ENCODE measurements at regions not wholly inside any gene's neighbourhood (a gene's known extent, or its start where the extent isn't known, plus 50 kb on each side); places are given as distances from the start of the nearest gene placed in this dataset.

- H3K27ac Mint-ChIP-seq = no peak overlapping the region
- H3K36me3 Mint-ChIP-seq (ENCODE audit: low read depth) = no peaks in the 10 kb centered on the region
- peaks cover 15% of the 10 kb centered on the region for H3K4me1 Mint-ChIP-seq
- no peaks in the 10 kb centered on the region for H3K27me3 Mint-ChIP-seq (ENCODE audit: low read depth, poor library complexity)
- no peak for DNase-seq
- H3K4me3 Mint-ChIP-seq = no peak overlapping the region
- H3K9me3 Mint-ChIP-seq = no peaks in the 10 kb centered on the region
- TF ChIP-seq, protein P1, sequence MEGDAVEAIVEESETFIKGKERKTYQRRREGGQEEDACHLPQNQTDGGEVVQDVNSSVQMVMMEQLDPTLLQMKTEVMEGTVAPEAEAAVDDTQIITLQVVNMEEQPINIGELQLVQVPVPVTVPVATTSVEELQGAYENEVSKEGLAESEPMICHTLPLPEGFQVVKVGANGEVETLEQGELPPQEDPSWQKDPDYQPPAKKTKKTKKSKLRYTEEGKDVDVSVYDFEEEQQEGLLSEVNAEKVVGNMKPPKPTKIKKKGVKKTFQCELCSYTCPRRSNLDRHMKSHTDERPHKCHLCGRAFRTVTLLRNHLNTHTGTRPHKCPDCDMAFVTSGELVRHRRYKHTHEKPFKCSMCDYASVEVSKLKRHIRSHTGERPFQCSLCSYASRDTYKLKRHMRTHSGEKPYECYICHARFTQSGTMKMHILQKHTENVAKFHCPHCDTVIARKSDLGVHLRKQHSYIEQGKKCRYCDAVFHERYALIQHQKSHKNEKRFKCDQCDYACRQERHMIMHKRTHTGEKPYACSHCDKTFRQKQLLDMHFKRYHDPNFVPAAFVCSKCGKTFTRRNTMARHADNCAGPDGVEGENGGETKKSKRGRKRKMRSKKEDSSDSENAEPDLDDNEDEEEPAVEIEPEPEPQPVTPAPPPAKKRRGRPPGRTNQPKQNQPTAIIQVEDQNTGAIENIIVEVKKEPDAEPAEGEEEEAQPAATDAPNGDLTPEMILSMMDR (IDR thresholded peaks at IDR 0.05) = no peak
These were observed 382.6 kb downstream of the CDH2 start for GRCh38 chr18:27794181-27794926.

GRCh38 chr18:27793013-27793785, 383.7 kb downstream of the CDH2 start:
- H3K9me3 Mint-ChIP-seq = no peaks in the 10 kb centered on the region
- H3K36me3 Mint-ChIP-seq (ENCODE audit: low read depth) = no peaks in the 10 kb centered on the region
- H3K27ac Mint-ChIP-seq = no peak overlapping the region
- no peak overlapping the region for H3K4me3 Mint-ChIP-seq
- no peaks in the 10 kb centered on the region for H3K27me3 Mint-ChIP-seq (ENCODE audit: low read depth, poor library complexity)
- TF ChIP-seq, protein P1 (IDR thresholded peaks at IDR 0.05) = no peak
- peaks cover 15% of the 10 kb centered on the region for H3K4me1 Mint-ChIP-seq
- no peak for DNase-seq

DNA sequence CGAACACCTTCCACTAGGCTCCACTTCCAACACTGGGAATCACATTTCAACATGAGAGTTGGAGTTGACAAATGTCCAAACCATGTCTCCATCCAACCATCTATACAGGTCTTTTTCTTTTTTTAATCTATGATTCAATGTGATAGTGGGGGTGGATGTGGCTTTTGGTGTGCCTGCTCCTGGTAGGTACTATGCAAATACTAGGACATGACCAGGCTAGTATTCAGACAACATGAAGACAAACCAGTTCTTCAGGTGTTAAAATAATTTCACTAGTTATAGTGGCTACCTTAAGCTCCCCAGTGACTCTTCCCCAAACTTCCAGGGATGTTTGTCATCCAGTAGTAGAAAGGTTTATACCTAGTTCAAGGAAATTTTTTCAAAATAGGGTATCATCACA, 387.5 kb downstream of the CDH2 start:
- Mint-ChIP-seq H3K27me3 (ENCODE audit: low read depth, poor library complexity) (no peaks in the 10 kb centered on the region), H3K9me3 (no peaks in the 10 kb centered on the region), H3K4me1 (peaks cover 43% of the 10 kb centered on the region), H3K4me3 (no peak overlapping the region), H3K27ac (no peak overlapping the region), H3K36me3 (ENCODE audit: low read depth) (no peaks in the 10 kb centered on the region)
- TF ChIP-seq, protein P1 (IDR thresholded peaks at IDR 0.05) = no peak
- no peak for DNase-seq

DNA sequence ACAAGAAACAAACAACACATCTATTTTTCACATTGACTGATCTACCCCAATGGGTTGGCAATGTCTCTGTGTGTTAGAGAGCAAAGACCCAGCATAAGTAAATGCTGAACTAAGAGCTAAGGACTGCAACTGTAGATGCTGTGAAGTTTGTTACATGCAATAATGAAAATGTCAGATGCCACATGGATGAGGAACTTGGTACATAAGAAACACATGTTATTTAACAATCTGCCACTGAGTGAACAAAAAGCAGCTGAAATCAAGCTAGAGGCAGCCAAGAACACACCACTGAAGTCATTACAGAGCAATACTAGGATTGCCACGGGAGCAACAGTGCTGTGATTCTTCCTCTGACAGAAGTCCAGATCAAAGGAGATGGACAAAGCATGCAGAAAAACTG, 389.4 kb downstream of the CDH2 start:
- TF ChIP-seq, protein P1 (IDR thresholded peaks at IDR 0.05) = no peak
- DNase-seq = no peak
- Mint-ChIP-seq H3K4me1 (peaks cover 53% of the 10 kb centered on the region), H3K9me3 (no peaks in the 10 kb centered on the region), H3K36me3 (ENCODE audit: low read depth) (no peaks in the 10 kb centered on the region), H3K27me3 (ENCODE audit: low read depth, poor library complexity) (no peaks in the 10 kb centered on the region), H3K4me3 (no peak overlapping the region), H3K27ac (no peak overlapping the region)

GRCh38 chr18:27785815-27786471, 391.0 kb downstream of the CDH2 start:
- TF ChIP-seq, protein P1 (IDR thresholded peaks at IDR 0.05) = no peak
- Mint-ChIP-seq H3K4me3 (no peak overlapping the region), H3K36me3 (ENCODE audit: low read depth) (no peaks in the 10 kb centered on the region), H3K27me3 (ENCODE audit: low read depth, poor library complexity) (no peaks in the 10 kb centered on the region), H3K4me1 (peaks cover 61% of the 10 kb centered on the region), H3K9me3 (no peaks in the 10 kb centered on the region), H3K27ac (peak overlapping the region; percentile 38)
- no peak for DNase-seq

Measured in nephron progenitor cell (in vitro differentiated cells).